HCT116 (cell line): ENCODE measurements at regions not wholly inside any gene's neighbourhood (a gene's known extent, or its start where the extent isn't known, plus 50 kb on each side); places are given as distances from the start of the nearest gene placed in this dataset.

Source experiments
- ATAC-seq: fragments of 200-7000 bp; cut with Tn5 transposase; 2 replicates; pipeline ENCODE4 v1.9.1; 2020; ENCODE audit warnings: mild to moderate bottlenecking, moderate library complexity
- BruUV-seq: library from RNA; stranded (reverse); fragments of 400-500 nt; replicated peaks from 2 replicates; lab custom pipeline; 2021; lab: Mats Ljungman, UMichigan
- CTCF ChIA-PET: fragments of 300-600 bp; sonication (Branson Sonifier 250); formaldehyde crosslinking; loops from one replicate; lab custom pipeline; 2021; ENCODE audit warnings: antibody characterized with exemption; lab: Charles Lee
- POLR2A ChIA-PET: fragments of 300-600, 350-600 bp; sonication (Branson Sonifier 250); formaldehyde crosslinking; loops from one replicate; lab custom pipeline; 2021; ENCODE audit warnings: antibody characterized with exemption; lab: Charles Lee
- RAD21 ChIA-PET, 2 experiments: fragments of 300-600 bp; sonication (Branson Sonifier 250); formaldehyde crosslinking; loops; one replicate each; lab custom pipeline; 2023; ENCODE audit warnings: low total read pairs in 2 of 2; ENCODE audit not compliant: uncharacterized antibody in 2 of 2, unreplicated experiment in 2 of 2, low non-redundant PET in 1 of 2; lab: Charles Lee
- DNase-seq: peaks from one replicate; pipeline ENCODE4 v3.0.0-alpha.2; 2010; ENCODE audit warnings: low read depth, low spot score
- H2AFZ ChIP-seq: fragments of 200-600 bp; shearing (Covaris generic), sonication (generic); 2 replicates; pipeline ENCODE4 v1.6.1; 2017; ENCODE audit warnings: low read depth, mixed run types, mixed read lengths, antibody characterized with exemption, low read length; ENCODE audit not compliant: poor library complexity, severe bottlenecking
- H3K27ac ChIP-seq: 2 replicates; pipeline ENCODE4 v1.5.1; 2012; ENCODE audit warnings: low read depth, low read length
- H3K27me3 ChIP-seq: fragments of 200-600 bp; sonication (generic); 2 replicates; pipeline ENCODE4 v1.6.1; 2016; ENCODE audit warnings: mixed run types, low read length, mixed read lengths; ENCODE audit not compliant: insufficient read depth
- H3K36me3 ChIP-seq, 2 experiments: fragments of 200-500 bp in 1 of 2; fragments of 200-600 bp in 1 of 2; sonication (Bioruptor generic) in 1 of 2; sonication (generic) in 1 of 2; 2 replicates each; pipeline versions ENCODE4 v1.5.1 to v1.6.1; 2014 to 2016; ENCODE audit warnings: low read length in 2 of 2, inconsistent platforms in 1 of 2, mixed read lengths in 1 of 2, mixed run types in 1 of 2; ENCODE audit not compliant: insufficient read depth in 2 of 2, control insufficient read depth in 1 of 2
- H3K4me1 ChIP-seq, 2 experiments: fragments of 200-600 bp in 1 of 2; sonication (generic) in 1 of 2; 2 replicates each; pipeline versions ENCODE4 v1.5.1 to v1.6.1; 2012 to 2017; ENCODE audit warnings: low read length in 2 of 2, inconsistent platforms in 1 of 2, mild to moderate bottlenecking in 1 of 2, mixed read lengths in 1 of 2, mixed run types in 1 of 2, moderate library complexity in 1 of 2; ENCODE audit not compliant: insufficient read depth in 2 of 2, control insufficient read depth in 1 of 2
- H3K4me2 ChIP-seq: fragments of 200-600 bp; sonication (generic); 2 replicates; pipeline ENCODE4 v1.6.1; 2017; ENCODE audit warnings: mixed run types, low read length, mixed read lengths
- H3K4me3 ChIP-seq, 2 experiments: fragments of 200-600 bp in 1 of 2; sonication (generic) in 1 of 2; replicated peaks in 1 of 2; 2 replicates each; pipeline ENCODE4 v1.5.1; 2011 to 2016; ENCODE audit warnings: low read length in 2 of 2, control low read depth in 1 of 2, low read depth in 1 of 2, mild to moderate bottlenecking in 1 of 2, mixed read lengths in 1 of 2, mixed run types in 1 of 2
- H3K79me2 ChIP-seq: fragments of 200-600 bp; sonication (generic); 2 replicates; pipeline ENCODE4 v1.6.1; 2017; ENCODE audit warnings: mild to moderate bottlenecking, mixed run types, low read length, moderate library complexity, mixed read lengths; ENCODE audit not compliant: insufficient read depth
- H3K9ac ChIP-seq: fragments of 200-600 bp; sonication (generic); 2 replicates; pipeline ENCODE4 v1.6.1; 2016; ENCODE audit warnings: low read length, mixed read lengths
- H3K9me2 ChIP-seq: fragments of 200-600 bp; sonication (generic), shearing (Covaris generic); 2 replicates; pipeline ENCODE4 v1.6.1; 2017; ENCODE audit warnings: mixed run types, mild to moderate bottlenecking, moderate library complexity; ENCODE audit not compliant: insufficient read depth
- H3K9me3 ChIP-seq, 2 experiments: fragments of 200-500 bp in 1 of 2; fragments of 200-600 bp in 1 of 2; sonication (Bioruptor generic) in 1 of 2; sonication (generic) in 1 of 2; 2 replicates each; pipeline ENCODE4 v1.6.1; 2014 to 2017; ENCODE audit warnings: low read length in 2 of 2, mixed read lengths in 2 of 2, inconsistent platforms in 1 of 2, low read depth in 1 of 2, mild to moderate bottlenecking in 1 of 2, mixed run types in 1 of 2, moderate library complexity in 1 of 2; ENCODE audit not compliant: control insufficient read depth in 1 of 2, insufficient read depth in 1 of 2
- H4K20me1 ChIP-seq: fragments of 200-600 bp; sonication (generic), shearing (Covaris generic); 2 replicates; pipeline ENCODE4 v1.6.1; 2017; ENCODE audit warnings: mixed run types, mild to moderate bottlenecking, moderate library complexity; ENCODE audit not compliant: insufficient read depth
- EZH2 ChIP-seq: fragments of 200-600 bp; sonication (generic); IDR thresholded peaks from 2 replicates; pipeline ENCODE4 v1.6.1; 2017; ENCODE audit warnings: antibody characterized with exemption, mixed run types
- JUND ChIP-seq: IDR thresholded peaks from 2 replicates; pipeline ENCODE4 v1.6.1; 2012
- MAX ChIP-seq: IDR thresholded peaks from 2 replicates; pipeline ENCODE4 v1.6.1; 2012
- REST ChIP-seq: IDR thresholded peaks from 2 replicates; pipeline ENCODE4 v1.6.1; 2012; ENCODE audit warnings: low read depth
- SP1 ChIP-seq: IDR thresholded peaks from 2 replicates; pipeline ENCODE4 v1.6.1; 2012; ENCODE audit warnings: low read depth
- ZBTB33 ChIP-seq: IDR thresholded peaks from 2 replicates; pipeline ENCODE4 v1.6.1; 2011; ENCODE audit warnings: mild to moderate bottlenecking, low read length, moderate library complexity; ENCODE audit not compliant: insufficient replicate concordance; ENCODE audit errors: extremely low read depth
- ZNF274 ChIP-seq: fragments of 200-500 bp; sonication (Bioruptor generic); IDR thresholded peaks from 2 replicates; pipeline ENCODE4 v1.6.1; 2014; ENCODE audit warnings: mild to moderate bottlenecking, low read depth, low read length, inconsistent platforms
- intact Hi-C: fragments of 100-400 bp; cut with micrococcal nuclease; formaldehyde crosslinking; loops from 2 replicates; pipeline ENCODE4 v1.10.0; 2022

DNA sequence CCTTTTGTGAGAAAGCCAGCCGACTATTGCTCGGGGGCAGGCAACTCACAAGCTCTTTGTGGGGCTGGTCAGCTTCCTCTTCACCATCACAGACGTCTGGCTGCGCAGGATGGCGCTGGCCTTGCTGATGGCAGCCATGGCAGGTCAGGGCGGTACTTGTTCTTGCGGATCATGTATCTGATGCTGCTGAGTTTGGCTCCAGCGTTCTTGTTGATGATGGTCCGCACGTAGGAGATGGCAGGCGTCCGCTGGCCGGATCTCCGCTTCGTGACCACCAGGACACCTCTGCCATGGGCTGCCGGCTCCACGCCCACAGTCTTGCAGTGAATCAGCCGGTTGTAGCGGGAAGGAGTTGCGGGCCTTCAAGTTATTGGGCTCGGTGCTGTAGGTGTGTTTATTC is 67.9 kb upstream of the SLC7A14 start:
- Histone ChIP-seq H3K9me3 (no peaks in the 10 kb centered on the region), H3K27ac (no peak overlapping the region), H3K9ac (no peak overlapping the region), H4K20me1 (no peaks in the 10 kb centered on the region), H2AFZ (no peak overlapping the region), H3K27me3 (peaks cover 5% of the 10 kb centered on the region; the same call in 1 of the 2 replicates), H3K9me2 (no peaks in the 10 kb centered on the region), H3K4me2 (no peak overlapping the region), H3K4me3 (no peak overlapping the region), H3K4me1 (no peaks in the 10 kb centered on the region), H3K36me3 (no peaks in the 10 kb centered on the region), H3K79me2 (no peaks in the 10 kb centered on the region)
- intact Hi-C loops = no loop called here
- CTCF ChIA-PET = no interaction called here
- RAD21 ChIA-PET = no interaction called here
- no peak for ATAC-seq
- no peak for DNase-seq
- POLR2A ChIA-PET = no interaction called here
- no peak for TF ChIP-seq ZBTB33
- TF ChIP-seq MAX = no peak
- no peak for TF ChIP-seq REST
- no peak for TF ChIP-seq SP1
- no peak for TF ChIP-seq EZH2
- TF ChIP-seq JUND = no peak
- TF ChIP-seq ZNF274 = no peak
- no TSS peak for BruUV-seq
